GM12891 (cell line): ENCODE measurements at regions not wholly inside any gene's neighbourhood (a gene's known extent, or its start where the extent isn't known, plus 50 kb on each side); places are given as distances from the start of the nearest gene placed in this dataset.

Experiments used
- POLR2A ChIP-seq: IDR thresholded peaks from 2 replicates; pipeline ENCODE4 v1.6.1; 2011; ENCODE audit warnings: low read depth, low read length, control low read depth
- POLR2AphosphoS5 ChIP-seq: IDR thresholded peaks from 2 replicates; pipeline ENCODE4 v1.6.1; 2011; ENCODE audit warnings: low read depth, low read length, control low read depth
- SPI1 ChIP-seq: IDR thresholded peaks from 2 replicates; pipeline ENCODE4 v1.6.1; 2011; ENCODE audit warnings: low read depth, low read length, control low read depth
- TAF1 ChIP-seq: IDR thresholded peaks from 2 replicates; pipeline ENCODE4 v1.6.1; 2011; ENCODE audit warnings: low read depth, low read length, control low read depth

DNA sequence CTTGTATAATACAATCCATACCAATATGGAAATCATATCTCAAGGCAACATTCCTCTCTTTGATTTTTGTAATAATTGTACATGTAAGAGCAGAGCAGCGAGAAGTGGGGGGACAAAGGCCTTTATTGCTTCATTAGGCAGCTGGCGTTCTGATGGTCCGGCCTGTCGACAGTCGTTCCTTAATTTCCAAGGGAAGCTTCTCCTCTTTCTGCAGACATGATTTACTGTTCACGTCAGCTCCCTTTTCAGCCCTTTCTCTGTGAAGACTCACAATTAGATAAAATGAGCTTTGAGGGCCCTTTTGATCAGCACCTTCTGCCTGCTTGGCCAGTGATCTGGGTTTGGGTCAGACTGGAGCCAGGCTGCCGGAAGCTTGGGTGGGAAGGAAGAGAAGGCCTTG, 65.6 kb upstream of the CTBP2 start:
- no peak for TF ChIP-seq POLR2A
- TF ChIP-seq SPI1, result no peak
- TF ChIP-seq POLR2AphosphoS5, result no peak
- no peak for TF ChIP-seq TAF1
